H9 (cell line): ENCODE measurements at regions not wholly inside any gene's neighbourhood (a gene's known extent, or its start where the extent isn't known, plus 50 kb on each side); places are given as distances from the start of the nearest gene placed in this dataset.

Experiments used
- DNase-seq: peaks from one replicate; pipeline ENCODE4 v3.0.0-alpha.2; 2017
- H2AFZ ChIP-seq: one replicate; pipeline ENCODE4 v1.6.1; 2013; ENCODE audit warnings: mild to moderate bottlenecking, low read length, control low read depth, moderate library complexity
- H2AK5ac ChIP-seq: 2 replicates; pipeline ENCODE4 v1.6.1; 2013; ENCODE audit warnings: low read length, control low read depth, mixed read lengths; ENCODE audit not compliant: insufficient read length
- H2BK120ac ChIP-seq: one replicate; pipeline ENCODE4 v1.6.1; 2013; ENCODE audit warnings: low read depth, mild to moderate bottlenecking, low read length, control low read depth, inconsistent platforms; ENCODE audit not compliant: poor library complexity, severe bottlenecking
- H2BK12ac ChIP-seq: 2 replicates; pipeline ENCODE4 v1.6.1; 2013; ENCODE audit warnings: low read length, control low read depth, mixed read lengths, low read depth; ENCODE audit not compliant: insufficient read length
- H2BK15ac ChIP-seq: 2 replicates; pipeline ENCODE4 v1.6.1; 2013; ENCODE audit warnings: low read depth, low read length, control low read depth
- H2BK20ac ChIP-seq: one replicate; pipeline ENCODE4 v1.6.1; 2013; ENCODE audit warnings: low read depth, mild to moderate bottlenecking, low read length, control low read depth, inconsistent platforms; ENCODE audit not compliant: poor library complexity, severe bottlenecking
- H2BK5ac ChIP-seq: 2 replicates; pipeline ENCODE4 v1.6.1; 2013; ENCODE audit warnings: low read length, control low read depth, mixed read lengths; ENCODE audit not compliant: insufficient read length
- H3K14ac ChIP-seq: 2 replicates; pipeline ENCODE4 v1.6.1; 2013; ENCODE audit warnings: low read length, control low read depth; ENCODE audit not compliant: insufficient read depth
- H3K18ac ChIP-seq: 2 replicates; pipeline ENCODE4 v1.6.1; 2013; ENCODE audit warnings: low read depth, mild to moderate bottlenecking, mixed read lengths, low read length, control low read depth; ENCODE audit not compliant: insufficient read length
- H3K23ac ChIP-seq: 2 replicates; pipeline ENCODE4 v1.6.1; 2013; ENCODE audit warnings: low read length, control low read depth, mixed read lengths, low read depth; ENCODE audit not compliant: insufficient read length
- H3K23me2 ChIP-seq: 2 replicates; pipeline ENCODE4 v1.6.1; 2013; ENCODE audit warnings: low read depth, mild to moderate bottlenecking, mixed read lengths, low read length, control low read depth; ENCODE audit not compliant: insufficient read length, poor library complexity, severe bottlenecking
- H3K27ac ChIP-seq: 2 replicates; pipeline ENCODE4 v1.5.1; 2013; ENCODE audit warnings: low read length, control low read depth, mixed read lengths, low read depth; ENCODE audit not compliant: insufficient read length
- H3K27me3 ChIP-seq: 2 replicates; pipeline ENCODE4 v1.6.1; 2013; ENCODE audit warnings: low read length, control low read depth, inconsistent platforms; ENCODE audit not compliant: insufficient read depth
- H3K4ac ChIP-seq: 2 replicates; pipeline ENCODE4 v1.6.1; 2013; ENCODE audit warnings: low read depth, mild to moderate bottlenecking, control low read depth, inconsistent platforms, low read length, moderate library complexity
- H3K4me1 ChIP-seq: 2 replicates; pipeline ENCODE4 v1.6.1; 2013; ENCODE audit warnings: low read length, control low read depth, inconsistent platforms; ENCODE audit not compliant: insufficient read depth
- H3K4me2 ChIP-seq: 2 replicates; pipeline ENCODE4 v1.6.1; 2013; ENCODE audit warnings: low read length, control low read depth, mixed read lengths; ENCODE audit not compliant: insufficient read length, insufficient read depth
- H3K56ac ChIP-seq: 2 replicates; pipeline ENCODE4 v1.6.1; 2013; ENCODE audit warnings: low read depth, mild to moderate bottlenecking, mixed read lengths, low read length, control low read depth; ENCODE audit not compliant: insufficient read length
- H3K79me1 ChIP-seq: 2 replicates; pipeline ENCODE4 v1.6.1; 2013; ENCODE audit warnings: low read depth, mild to moderate bottlenecking, moderate library complexity, low read length, control low read depth, inconsistent platforms; ENCODE audit not compliant: insufficient read depth, poor library complexity, severe bottlenecking
- H3K79me2 ChIP-seq: 2 replicates; pipeline ENCODE4 v1.6.1; 2013; ENCODE audit warnings: low read length, control low read depth, inconsistent platforms; ENCODE audit not compliant: insufficient read depth
- H3K9ac ChIP-seq: 2 replicates; pipeline ENCODE4 v1.6.1; 2013; ENCODE audit warnings: low read length, control low read depth, mixed read lengths; ENCODE audit not compliant: insufficient read length; ENCODE audit errors: extremely low read depth
- H3K9me3 ChIP-seq: one replicate; pipeline ENCODE4 v1.6.1; 2013; ENCODE audit warnings: low read depth, low read length, inconsistent platforms; ENCODE audit not compliant: control insufficient read depth
- H3T11ph ChIP-seq: one replicate; pipeline ENCODE4 v1.6.1; 2013; ENCODE audit warnings: mild to moderate bottlenecking, low read length, control low read depth, inconsistent platforms
- H4K20me1 ChIP-seq: one replicate; pipeline ENCODE4 v1.6.1; 2013; ENCODE audit not compliant: control insufficient read depth, insufficient read length, insufficient read depth
- H4K5ac ChIP-seq: 2 replicates; pipeline ENCODE4 v1.6.1; 2013; ENCODE audit warnings: low read depth, mild to moderate bottlenecking, mixed read lengths, low read length, control low read depth; ENCODE audit not compliant: insufficient read length
- H4K8ac ChIP-seq: replicated peaks from 2 replicates; pipeline ENCODE4 v1.6.1; 2013; ENCODE audit warnings: low read length, control low read depth, mixed read lengths, low read depth; ENCODE audit not compliant: insufficient read length
- H4K91ac ChIP-seq: 2 replicates; pipeline ENCODE4 v1.6.1; 2013; ENCODE audit warnings: low read depth, mild to moderate bottlenecking, moderate library complexity, mixed read lengths, low read length, control low read depth; ENCODE audit not compliant: insufficient read length
- H3K27ac Mint-ChIP-seq, 3 experiments: 2 replicates in 2 of 3; 3 replicates in 1 of 3; pipeline ENCODE4 v1.8.0; 2020 to 2021; ENCODE audit warnings: mixed read lengths in 3 of 3, mild to moderate bottlenecking in 1 of 3, moderate library complexity in 1 of 3
- H3K27me3 Mint-ChIP-seq: 2 replicates; pipeline ENCODE4 v1.8.0; 2021; ENCODE audit warnings: low read depth, mild to moderate bottlenecking, moderate library complexity, mixed read lengths
- H3K36me3 Mint-ChIP-seq, 3 experiments: 2 replicates in 2 of 3; 3 replicates in 1 of 3; pipeline ENCODE4 v1.8.0; 2020 to 2021; ENCODE audit warnings: low read depth in 3 of 3, mixed read lengths in 3 of 3; ENCODE audit not compliant: insufficient read depth in 1 of 3
- H3K4me1 Mint-ChIP-seq, 2 experiments: 2 replicates each; pipeline ENCODE4 v1.8.0; 2020; ENCODE audit warnings: mixed read lengths in 2 of 2
- H3K4me3 Mint-ChIP-seq, 2 experiments: 2 replicates in 1 of 2; 3 replicates in 1 of 2; pipeline ENCODE4 v1.8.0; 2020 to 2021; ENCODE audit warnings: mild to moderate bottlenecking in 2 of 2, mixed read lengths in 2 of 2, moderate library complexity in 1 of 2
- H3K9me3 Mint-ChIP-seq, 2 experiments: 2 replicates in 1 of 2; 3 replicates in 1 of 2; pipeline ENCODE4 v1.8.0; 2020; ENCODE audit warnings: mild to moderate bottlenecking in 2 of 2, mixed read lengths in 2 of 2, moderate library complexity in 1 of 2
- CTCF ChIP-seq: fragments of 200-600 bp; sonication (generic); conservative IDR thresholded peaks from 3 replicates; pipeline ENCODE4 v1.8.0; 2021; ENCODE audit warnings: antibody characterized with exemption, mild to moderate bottlenecking
- WGBS: extraction: QIAGEN DNeasy Blood & Tissue Kit; methylation state at CpG from one replicate; pipeline ENCODE4 v1.1.7; 2013; ENCODE audit warnings: missing lambda C conversion rate, low lambda C conversion rate, mixed read lengths; ENCODE audit not compliant: insufficient read length; ENCODE audit errors: extremely low coverage; 5-methylcytosine and 5-hydroxymethylcytosine counted together

- Histone ChIP-seq H3K18ac (no peak overlapping the region), H3K14ac (no peak overlapping the region), H3K27ac (no peak overlapping the region), H3K4me2 (no peak overlapping the region), H3K27me3 (no peaks in the 10 kb centered on the region), H3K4me1 (no peaks in the 10 kb centered on the region), H3K79me2 (no peaks in the 10 kb centered on the region), H4K8ac (no peak overlapping the region), H4K5ac (no peak overlapping the region), H2AK5ac (no peak overlapping the region), H3K79me1 (no peaks in the 10 kb centered on the region), H2BK20ac (no peak overlapping the region), H3K9ac (no peak overlapping the region), H2AFZ (no peak overlapping the region), H3K56ac (no peak overlapping the region), H2BK12ac (no peak overlapping the region), H3T11ph (no peak overlapping the region), H3K23me2 (no peaks in the 10 kb centered on the region), H2BK120ac (no peak overlapping the region), H2BK5ac (no peak overlapping the region), H4K20me1 (no peaks in the 10 kb centered on the region), H3K4ac (no peak overlapping the region), H2BK15ac (no peak overlapping the region), H3K9me3 (no peaks in the 10 kb centered on the region), H3K23ac (no peak overlapping the region), H4K91ac (no peak overlapping the region)
- Mint-ChIP-seq H3K27ac (peak overlapping the region in 1 of 3 experiments; percentile 91; a peak in 1 of 7 replicates), H3K4me3 (no peak overlapping the region; a peak in 1 of 5 replicates), H3K9me3 (no peaks in the 10 kb centered on the region), H3K27me3 (no peaks in the 10 kb centered on the region; the same call in none of the 2 replicates), H3K36me3 (no peaks in the 10 kb centered on the region), H3K4me1 (peaks cover 6 to 14% of the 10 kb centered on the region in 2 experiments)
- no peak for TF ChIP-seq CTCF
- WGBS = no CpG with 5 or more reads among the region's 8 CpGs
- no peak for DNase-seq
Observed at GRCh38 chr17:77841742-77842527, 116.6 kb upstream of the TNRC6C start.
